ENCODE measurements at regions not wholly inside any gene's neighbourhood (a gene's known extent, or its start where the extent isn't known, plus 50 kb on each side); places are given as distances from the start of the nearest gene placed in this dataset.

GRCh38 chr9:28542928-28543327 is 969.6 kb upstream of the C9orf72 start:
- TF ChIP-seq CTCF (conservative IDR thresholded peaks at IDR 0.05) (no peak), ZFX (IDR thresholded peaks at IDR 0.05) (no peak)

Data from C4-2B (cell line).